CD14-positive monocyte (primary cell): ENCODE measurements at regions not wholly inside any gene's neighbourhood (a gene's known extent, or its start where the extent isn't known, plus 50 kb on each side); places are given as distances from the start of the nearest gene placed in this dataset.

Experiments
- DNase-seq, 3 donors: peaks; one replicate each; pipeline ENCODE4 v3.0.0-alpha.2; 2011 to 2022
- H2AFZ ChIP-seq: 2 replicates; pipeline ENCODE4 v1.6.0; 2012; ENCODE audit warnings: mild to moderate bottlenecking, low read depth, low read length, inconsistent platforms; ENCODE audit not compliant: insufficient read depth, poor library complexity, severe bottlenecking
- H3K27ac ChIP-seq, 2 donors: 1 replicate in 1 of 2; 2 replicates in 1 of 2; pipeline ENCODE4 v1.5.1; 2012 to 2013; ENCODE audit warnings: low read length in 2 of 2, control low read depth in 1 of 2, inconsistent platforms in 1 of 2, low read depth in 1 of 2, mild to moderate bottlenecking in 1 of 2
- H3K27me3 ChIP-seq, 2 donors: one replicate each; pipeline versions ENCODE4 v1.6.0 to v1.6.1; 2011 to 2013; ENCODE audit warnings: low read length in 2 of 2; ENCODE audit not compliant: control insufficient read depth in 2 of 2, insufficient read depth in 2 of 2
- H3K36me3 ChIP-seq, 2 donors: replicated peaks in 1 of 2; 1 replicate in 1 of 2; 2 replicates in 1 of 2; pipeline versions ENCODE4 v1.5.1 to v1.6.1; 2012 to 2013; ENCODE audit warnings: low read length in 2 of 2, control low read depth in 1 of 2, inconsistent platforms in 1 of 2, mild to moderate bottlenecking in 1 of 2; ENCODE audit not compliant: insufficient read depth in 2 of 2, control insufficient read depth in 1 of 2
- H3K4me1 ChIP-seq, 2 donors: 1 replicate in 1 of 2; 2 replicates in 1 of 2; pipeline versions ENCODE4 v1.5.1 to v1.6.1; 2012 to 2013; ENCODE audit warnings: low read length in 2 of 2, control low read depth in 1 of 2, inconsistent platforms in 1 of 2, mild to moderate bottlenecking in 1 of 2, moderate library complexity in 1 of 2; ENCODE audit not compliant: insufficient read depth in 2 of 2, control insufficient read depth in 1 of 2
- H3K4me2 ChIP-seq: replicated peaks from 2 replicates; pipeline ENCODE3; 2012; ENCODE audit warnings: low read length, moderate library complexity, mild to moderate bottlenecking; ENCODE audit not compliant: poor library complexity, severe bottlenecking; ENCODE audit errors: extremely low read depth
- H3K4me3 ChIP-seq, 3 experiments: fragments of 200-600 bp in 1 of 3; sonication (generic) in 1 of 3; replicated peaks in 1 of 3; 1 replicate in 2 of 3; 2 replicates in 1 of 3; pipeline ENCODE4 v1.5.1; 2011 to 2013; ENCODE audit warnings: low read length in 3 of 3, mild to moderate bottlenecking in 3 of 3, control low read depth in 2 of 3, low read depth in 2 of 3, inconsistent platforms in 1 of 3, moderate library complexity in 1 of 3
- H3K79me2 ChIP-seq: 2 replicates; pipeline ENCODE4 v1.6.0; 2012; ENCODE audit warnings: mild to moderate bottlenecking, control low read depth, inconsistent platforms, low read length, moderate library complexity; ENCODE audit not compliant: insufficient read depth
- H3K9ac ChIP-seq: 2 replicates; pipeline ENCODE4 v1.6.0; 2017; ENCODE audit warnings: low read length, mild to moderate bottlenecking; ENCODE audit not compliant: insufficient read depth, poor library complexity, severe bottlenecking
- H3K9me3 ChIP-seq, 2 donors: replicated peaks in 1 of 2; 1 replicate in 1 of 2; 2 replicates in 1 of 2; pipeline versions ENCODE4 v1.5.1 to v1.6.1; 2012 to 2013; ENCODE audit warnings: low read length in 2 of 2, control low read depth in 1 of 2; ENCODE audit not compliant: control insufficient read depth in 1 of 2, insufficient read depth in 1 of 2
- H4K20me1 ChIP-seq: 2 replicates; pipeline ENCODE4 v1.6.0; 2012; ENCODE audit warnings: mild to moderate bottlenecking, low read length, control low read depth, moderate library complexity; ENCODE audit not compliant: insufficient read depth
- H3K27ac Mint-ChIP-seq, 7 donors: one replicate each; pipeline ENCODE4 v1.8.0; 2020; ENCODE audit warnings: mild to moderate bottlenecking in 7 of 7, mixed read lengths in 7 of 7, moderate library complexity in 6 of 7, inconsistent platforms in 2 of 7
- H3K27me3 Mint-ChIP-seq, 3 donors: one replicate each; pipeline ENCODE4 v1.8.0; 2021 to 2022; ENCODE audit warnings: low read depth in 3 of 3, mild to moderate bottlenecking in 3 of 3, mixed read lengths in 3 of 3, moderate library complexity in 3 of 3, inconsistent platforms in 1 of 3
- H3K36me3 Mint-ChIP-seq, 2 donors: one replicate each; pipeline ENCODE4 v1.8.0; 2020; ENCODE audit warnings: mixed read lengths in 2 of 2, inconsistent platforms in 1 of 2, mild to moderate bottlenecking in 1 of 2
- H3K4me1 Mint-ChIP-seq: one replicate; pipeline ENCODE4 v1.8.0; 2020; ENCODE audit warnings: mild to moderate bottlenecking, mixed read lengths
- H3K4me3 Mint-ChIP-seq, 2 donors: one replicate each; pipeline ENCODE4 v1.8.0; 2020; ENCODE audit warnings: mild to moderate bottlenecking in 2 of 2, mixed read lengths in 2 of 2, moderate library complexity in 1 of 2
- H3K9me3 Mint-ChIP-seq, 7 donors: one replicate each; pipeline ENCODE4 v1.8.0; 2020 to 2022; ENCODE audit warnings: mixed read lengths in 7 of 7, mild to moderate bottlenecking in 6 of 7, moderate library complexity in 6 of 7, inconsistent platforms in 2 of 7
- CTCF ChIP-seq: fragments of 200-600 bp; IDR thresholded peaks from one replicate; pipeline ENCODE4 v1.8.0; 2022; ENCODE audit warnings: antibody characterized with exemption, mild to moderate bottlenecking
- WGBS: methylation state at CpG from one replicate; pipeline ENCODE4 v1.1.5; 2013; ENCODE audit warnings: missing lambda C conversion rate; ENCODE audit not compliant: insufficient coverage; 5-methylcytosine and 5-hydroxymethylcytosine counted together
- intact Hi-C, 2 donors: fragments of 100-400 bp; cut with micrococcal nuclease; formaldehyde crosslinking; loops; one replicate each; pipeline versions ENCODE4 v1.15.0 to v1.15.1; 2023

GRCh38 chr11:115087791-115088190 lies 409.5 kb downstream of the NXPE2 start:
- no CpG with 5 or more reads among the region's 2 CpGs for WGBS
- H3K4me1 Mint-ChIP-seq, result no peaks in the 10 kb centered on the region

GRCh38 chr11:115092516-115092915 lies 411.7 kb downstream of the CADM1 start:
- H3K36me3 Mint-ChIP-seq, result no peaks in the 10 kb centered on the region
- no peak for DNase-seq
- no peaks in the 10 kb centered on the region for H3K36me3 ChIP-seq
- no peaks in the 10 kb centered on the region for H3K79me2 ChIP-seq
- no peaks in the 10 kb centered on the region for H3K9me3 ChIP-seq
- intact Hi-C loops, result no loop called here
- no peak overlapping the region for H3K4me2 ChIP-seq
- no peak for TF ChIP-seq CTCF
- no peaks in the 10 kb centered on the region for H3K4me1 ChIP-seq
- no peak overlapping the region for H3K27ac ChIP-seq
- H3K4me3 Mint-ChIP-seq, result no peak overlapping the region
- no peak overlapping the region for H2AFZ ChIP-seq
- H3K9me3 Mint-ChIP-seq, result peaks cover 0 to 13% (median 5%) of the 10 kb centered on the region in 7 donors
- no peak overlapping the region for H3K27ac Mint-ChIP-seq
- 83% methylated on average over 1 of the region's 3 CpGs for WGBS
- no peak overlapping the region for H3K4me3 ChIP-seq
- no peaks in the 10 kb centered on the region for H3K4me1 Mint-ChIP-seq
- peaks cover 0 to 3% (median 3%) of the 10 kb centered on the region in 3 donors for H3K27me3 Mint-ChIP-seq
- no peak overlapping the region for H3K9ac ChIP-seq
- no peaks in the 10 kb centered on the region for H3K27me3 ChIP-seq
- no peaks in the 10 kb centered on the region for H4K20me1 ChIP-seq

More at GRCh38 chr11:115087791-115088190, 409.5 kb downstream of the NXPE2 start:
- Histone ChIP-seq H3K4me3 (no peak overlapping the region), H3K9me3 (no peaks in the 10 kb centered on the region), H3K27ac (no peak overlapping the region), H3K4me2 (no peak overlapping the region), H3K27me3 (no peaks in the 10 kb centered on the region), H3K79me2 (no peaks in the 10 kb centered on the region), H3K9ac (no peak overlapping the region), H4K20me1 (no peaks in the 10 kb centered on the region), H3K36me3 (no peaks in the 10 kb centered on the region), H2AFZ (no peak overlapping the region), H3K4me1 (no peaks in the 10 kb centered on the region)
- Mint-ChIP-seq H3K36me3 (no peaks in the 10 kb centered on the region), H3K27ac (peak overlapping the region in 1 of 7 donors; percentile 42), H3K4me3 (no peak overlapping the region), H3K27me3 (peaks cover 0 to 6% (median 3%) of the 10 kb centered on the region in 3 donors), H3K9me3 (peaks cover 0 to 13% (median 4%) of the 10 kb centered on the region in 7 donors)
- DNase-seq, result no peak
- intact Hi-C loops, result no loop called here
- no peak for TF ChIP-seq CTCF
